Transverse colon (tissue), 4 donors: ENCODE measurements at regions not wholly inside any gene's neighbourhood (a gene's known extent, or its start where the extent isn't known, plus 50 kb on each side); places are given as distances from the start of the nearest gene placed in this dataset.

Source experiments
- DNase-seq: peaks from one replicate; pipeline ENCODE4 v3.0.0-alpha.2; 2019
- H3K27ac ChIP-seq, 4 donors: fragments of 200-600 bp; sonication (generic); 2 replicates each; pipeline ENCODE4 v1.5.1; 2016 to 2018; ENCODE audit warnings: inconsistent platforms in 4 of 4
- H3K27me3 ChIP-seq: fragments of 200-600 bp; sonication (generic); 2 replicates; pipeline ENCODE4 v1.5.1; 2017; ENCODE audit warnings: inconsistent platforms
- H3K36me3 ChIP-seq, 4 donors: fragments of 200-600 bp; sonication (generic); 2 replicates each; pipeline ENCODE4 v1.5.1; 2017 to 2019; ENCODE audit warnings: inconsistent platforms in 4 of 4
- H3K4me1 ChIP-seq, 4 donors: fragments of 200-600 bp; sonication (generic); 2 replicates each; pipeline ENCODE4 v1.5.1; 2017 to 2020; ENCODE audit warnings: inconsistent platforms in 4 of 4
- H3K4me3 ChIP-seq, 4 donors: fragments of 200-600 bp; sonication (generic); 1 replicate in 1 of 4; 2 replicates in 3 of 4; pipeline versions ENCODE4 v1.5.1 to v1.6.1; 2017 to 2019; ENCODE audit warnings: inconsistent platforms in 4 of 4
- H3K9me3 ChIP-seq, 2 donors: fragments of 200-600 bp; sonication (generic); 2 replicates each; pipeline ENCODE4 v1.5.1; 2017 to 2019; ENCODE audit warnings: inconsistent platforms in 2 of 2
- CTCF ChIP-seq, 5 experiments: fragments of 200-600 bp in 3 of 5; fragments of 450-650 bp in 2 of 5; sonication (generic) in 3 of 5; IDR thresholded peaks; 1 replicate in 2 of 5; 2 replicates in 3 of 5; pipeline ENCODE4 v1.5.1; 2016 to 2017; ENCODE audit warnings: antibody characterized with exemption in 5 of 5, inconsistent platforms in 3 of 5, mild to moderate bottlenecking in 2 of 5, moderate library complexity in 1 of 5
- EP300 ChIP-seq: sonication (generic); formaldehyde crosslinking; IDR thresholded peaks from one replicate; pipeline ENCODE4 v1.6.1; 2017; ENCODE audit warnings: antibody characterized with exemption, low read depth
- POLR2A ChIP-seq: fragments of 450-650 bp; IDR thresholded peaks from one replicate; pipeline ENCODE4 v1.6.1; 2016; ENCODE audit warnings: antibody characterized with exemption, mild to moderate bottlenecking, moderate library complexity
- POLR2AphosphoS5 ChIP-seq, 3 donors: sonication (generic); formaldehyde crosslinking; IDR thresholded peaks; one replicate each; pipeline ENCODE4 v1.6.1; 2016; ENCODE audit warnings: antibody characterized with exemption in 3 of 3
- WGBS, 2 donors: methylation state at CpG; one replicate each; pipeline ENCODE4 v1.1.5; 2018; ENCODE audit warnings: low coverage in 1 of 2; 5-methylcytosine and 5-hydroxymethylcytosine counted together
- in situ Hi-C, 4 donors: fragments of 200-750 bp; cut with MboI; loops; one replicate each; pipeline versions ENCODE4 v1.15.0 to v1.15.1; 2017; ENCODE audit warnings: low sequenced_read_pairs in 3 of 4, low pct_ligation_motif_present in 1 of 4, low pct_unique_long_range_greater_than_20kb in 1 of 4
- intact Hi-C: fragments of 100-400 bp; cut with DNase I; formaldehyde crosslinking; loops from one replicate; pipeline ENCODE4 v1.15.1; 2023; ENCODE audit warnings: low total_unique reads

- Histone ChIP-seq H3K36me3 (no peaks in the 10 kb centered on the region), H3K4me3 (no peak overlapping the region), H3K27me3 (no peaks in the 10 kb centered on the region), H3K27ac (no peak overlapping the region), H3K9me3 (no peaks in the 10 kb centered on the region), H3K4me1 (no peaks in the 10 kb centered on the region)
- intact Hi-C loops: no loop called here
- 56% methylated on average over 1 of the region's 1 CpG; no CpG with 5 or more reads in 1 of the 2 donors for WGBS, 2 donors
- in situ Hi-C loops: no loop called here
- no peak for TF ChIP-seq POLR2AphosphoS5 (IDR thresholded peaks at IDR 0.05)
- TF ChIP-seq CTCF (IDR thresholded peaks at IDR 0.05): no peak
- TF ChIP-seq EP300: no peak
- TF ChIP-seq POLR2A: no peak
- no peak for DNase-seq
Observed at GRCh38 chrX:34197946-34198345, 65.8 kb upstream of the FAM47A start.
